Brain microvascular endothelial cell (primary cell): ENCODE measurements at regions not wholly inside any gene's neighbourhood (a gene's known extent, or its start where the extent isn't known, plus 50 kb on each side); places are given as distances from the start of the nearest gene placed in this dataset.

Source experiments
- DNase-seq: peaks from one replicate; pipeline ENCODE4 v3.0.0-alpha.2; 2020
- H3K27ac ChIP-seq: fragments of 250-450 bp; sonication (Bioruptor Pico); 2 replicates; pipeline ENCODE4 v1.5.1; 2020; ENCODE audit warnings: mild to moderate bottlenecking, moderate library complexity
- H3K27me3 ChIP-seq: fragments of 250-450 bp; sonication (Bioruptor Pico); replicated peaks from 2 replicates; pipeline ENCODE4 v1.5.1; 2020; ENCODE audit warnings: mild to moderate bottlenecking
- H3K36me3 ChIP-seq: fragments of 250-450 bp; sonication (Bioruptor Pico); replicated peaks from 2 replicates; pipeline ENCODE4 v1.5.1; 2020; ENCODE audit warnings: mild to moderate bottlenecking
- H3K4me3 ChIP-seq: 2 replicates; pipeline ENCODE4 v1.5.1; 2011; ENCODE audit warnings: low read depth, mild to moderate bottlenecking, control low read depth, low read length, moderate library complexity
- in situ Hi-C: cut with HindIII; loops from 2 replicates; pipeline ENCODE4 v1.10.0; 2017; ENCODE audit warnings: low sequenced_read_pairs, low pct_ligation_motif_present
- TF ChIP-seq, protein P1 (sequence below): IDR thresholded peaks from 2 replicates; pipeline ENCODE4 v1.5.1; 2011; ENCODE audit warnings: low read depth, mild to moderate bottlenecking, moderate library complexity, low read length, control low read depth, inconsistent platforms; ENCODE audit errors: missing control alignments

DNA sequence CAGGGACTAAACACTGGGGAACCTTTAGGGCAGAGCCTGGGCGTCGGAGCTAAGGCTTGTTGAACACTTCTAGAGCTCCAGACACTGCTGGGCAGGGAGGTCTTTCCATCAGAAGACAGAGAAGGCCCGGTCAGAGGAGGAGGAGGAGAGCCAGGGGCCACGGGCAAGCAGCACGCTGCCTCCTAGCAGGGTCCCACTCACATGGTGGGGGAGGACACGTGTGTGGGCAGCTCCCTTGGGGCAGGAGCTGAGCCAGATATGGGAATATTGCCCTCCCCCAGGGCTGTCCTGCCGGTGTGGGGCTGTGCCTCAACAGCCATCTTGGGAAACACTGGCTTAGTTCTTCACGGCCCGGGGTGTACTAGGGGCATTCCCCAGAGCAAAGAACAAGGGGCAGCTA lies 89.6 kb upstream of the TLE3 start:
- TF ChIP-seq, protein P1, sequence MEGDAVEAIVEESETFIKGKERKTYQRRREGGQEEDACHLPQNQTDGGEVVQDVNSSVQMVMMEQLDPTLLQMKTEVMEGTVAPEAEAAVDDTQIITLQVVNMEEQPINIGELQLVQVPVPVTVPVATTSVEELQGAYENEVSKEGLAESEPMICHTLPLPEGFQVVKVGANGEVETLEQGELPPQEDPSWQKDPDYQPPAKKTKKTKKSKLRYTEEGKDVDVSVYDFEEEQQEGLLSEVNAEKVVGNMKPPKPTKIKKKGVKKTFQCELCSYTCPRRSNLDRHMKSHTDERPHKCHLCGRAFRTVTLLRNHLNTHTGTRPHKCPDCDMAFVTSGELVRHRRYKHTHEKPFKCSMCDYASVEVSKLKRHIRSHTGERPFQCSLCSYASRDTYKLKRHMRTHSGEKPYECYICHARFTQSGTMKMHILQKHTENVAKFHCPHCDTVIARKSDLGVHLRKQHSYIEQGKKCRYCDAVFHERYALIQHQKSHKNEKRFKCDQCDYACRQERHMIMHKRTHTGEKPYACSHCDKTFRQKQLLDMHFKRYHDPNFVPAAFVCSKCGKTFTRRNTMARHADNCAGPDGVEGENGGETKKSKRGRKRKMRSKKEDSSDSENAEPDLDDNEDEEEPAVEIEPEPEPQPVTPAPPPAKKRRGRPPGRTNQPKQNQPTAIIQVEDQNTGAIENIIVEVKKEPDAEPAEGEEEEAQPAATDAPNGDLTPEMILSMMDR, result no peak
- DNase-seq, result no peak
- no peaks in the 10 kb centered on the region for H3K27me3 ChIP-seq
- no peaks in the 10 kb centered on the region for H3K36me3 ChIP-seq
- H3K27ac ChIP-seq, result no peak overlapping the region
- H3K4me3 ChIP-seq, result no peak overlapping the region
- in situ Hi-C loops, result no loop called here

DNA sequence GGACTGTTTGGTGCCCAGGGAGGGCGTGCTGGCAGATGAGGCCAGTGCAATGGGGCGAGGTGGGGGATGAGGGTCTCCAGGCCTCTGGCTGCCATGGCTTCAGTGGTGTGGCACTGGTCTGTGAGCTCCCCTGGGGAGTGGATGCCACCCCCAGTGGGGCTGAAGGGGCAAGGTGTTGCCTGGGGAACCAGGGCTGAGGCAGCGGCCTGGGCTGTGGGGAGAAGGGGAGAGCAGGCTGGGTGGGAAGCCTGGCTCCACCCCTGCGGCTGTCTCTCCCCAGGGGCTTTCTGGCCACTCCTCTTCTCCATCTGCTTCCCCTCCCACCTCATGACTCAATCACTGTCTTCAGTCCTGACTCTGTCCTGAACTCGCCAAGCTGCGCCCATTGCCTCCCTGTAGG lies 88.4 kb upstream of the TLE3 start:
- TF ChIP-seq, protein P1, result no peak
- no peaks in the 10 kb centered on the region for H3K36me3 ChIP-seq
- H3K27me3 ChIP-seq, result no peaks in the 10 kb centered on the region
- no peak overlapping the region for H3K27ac ChIP-seq
- DNase-seq, result peak; percentile 35
- in situ Hi-C loops, result no loop called here
- no peak overlapping the region for H3K4me3 ChIP-seq

DNA sequence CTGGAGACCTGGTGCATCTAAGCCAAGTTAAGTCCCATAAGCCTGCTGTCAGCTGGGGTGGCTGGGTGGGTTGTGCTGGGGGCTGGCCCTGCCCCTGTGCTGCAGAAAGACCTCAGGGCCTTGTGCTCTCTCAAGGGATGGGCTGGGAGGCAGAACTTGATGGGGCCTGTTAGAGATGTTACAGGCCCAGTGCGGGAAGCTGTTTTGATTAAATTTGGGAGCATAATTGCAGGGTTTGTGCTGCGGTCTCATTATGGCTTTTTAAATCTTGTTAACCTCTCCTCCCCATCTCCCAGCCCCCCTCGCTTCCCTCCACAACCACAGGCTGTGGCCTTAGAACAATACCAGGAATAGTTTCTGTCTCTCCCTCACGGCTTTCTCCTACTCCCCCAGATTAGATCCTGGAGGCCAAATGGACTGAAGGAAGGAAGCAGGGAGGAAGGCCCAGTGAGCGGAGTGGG lies 87.6 kb upstream of the TLE3 start:
- TF ChIP-seq, protein P1, result no peak
- DNase-seq, result no peak
- no peaks in the 10 kb centered on the region for H3K36me3 ChIP-seq
- H3K27ac ChIP-seq, result no peak overlapping the region
- H3K4me3 ChIP-seq, result no peak overlapping the region
- no peaks in the 10 kb centered on the region for H3K27me3 ChIP-seq
- in situ Hi-C loops, result no loop called here

DNA sequence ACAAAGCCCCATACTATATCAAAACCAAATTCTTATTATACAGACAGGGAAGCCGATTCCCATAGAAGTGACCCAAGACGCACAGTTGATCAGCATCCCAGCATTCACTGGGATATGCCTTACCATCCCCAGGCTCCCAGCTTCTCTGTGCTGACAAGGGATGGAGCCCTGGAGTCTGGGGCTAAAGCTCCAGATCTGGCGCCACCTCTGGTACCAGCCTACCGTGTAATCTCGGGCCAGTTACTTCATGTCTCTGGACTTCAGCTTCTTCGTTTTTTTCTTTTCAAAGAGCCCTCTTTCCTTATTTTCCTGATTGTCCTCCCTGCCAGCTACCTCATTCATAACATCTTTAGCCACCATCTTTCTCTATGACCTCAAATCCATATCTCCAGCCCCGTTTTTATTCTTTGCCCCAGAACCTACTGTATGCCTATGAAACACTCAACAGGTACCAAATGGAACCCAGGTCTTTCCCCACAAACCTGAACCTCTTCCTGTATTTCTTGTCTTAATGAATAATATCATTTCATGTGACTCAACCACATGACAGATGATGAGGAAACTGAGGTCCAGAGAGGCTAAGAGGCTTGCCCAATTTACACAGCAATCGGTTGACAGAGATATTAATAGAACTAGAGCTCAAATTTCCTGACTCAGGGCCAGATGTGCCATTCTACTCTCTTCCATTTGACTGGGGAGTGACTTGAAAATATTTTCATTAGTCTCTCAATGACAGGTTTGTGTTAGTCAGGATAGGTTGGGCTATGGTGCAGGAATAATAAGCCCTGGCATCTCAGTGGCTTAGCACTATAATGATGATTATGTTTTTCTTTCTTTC lies 85.4 kb upstream of the TLE3 start:
- Histone ChIP-seq H3K4me3 (no peak overlapping the region), H3K36me3 (no peaks in the 10 kb centered on the region), H3K27ac (no peak overlapping the region), H3K27me3 (no peaks in the 10 kb centered on the region)
- TF ChIP-seq, protein P1, result no peak
- no peak for DNase-seq
- in situ Hi-C loops, result no loop called here

DNA sequence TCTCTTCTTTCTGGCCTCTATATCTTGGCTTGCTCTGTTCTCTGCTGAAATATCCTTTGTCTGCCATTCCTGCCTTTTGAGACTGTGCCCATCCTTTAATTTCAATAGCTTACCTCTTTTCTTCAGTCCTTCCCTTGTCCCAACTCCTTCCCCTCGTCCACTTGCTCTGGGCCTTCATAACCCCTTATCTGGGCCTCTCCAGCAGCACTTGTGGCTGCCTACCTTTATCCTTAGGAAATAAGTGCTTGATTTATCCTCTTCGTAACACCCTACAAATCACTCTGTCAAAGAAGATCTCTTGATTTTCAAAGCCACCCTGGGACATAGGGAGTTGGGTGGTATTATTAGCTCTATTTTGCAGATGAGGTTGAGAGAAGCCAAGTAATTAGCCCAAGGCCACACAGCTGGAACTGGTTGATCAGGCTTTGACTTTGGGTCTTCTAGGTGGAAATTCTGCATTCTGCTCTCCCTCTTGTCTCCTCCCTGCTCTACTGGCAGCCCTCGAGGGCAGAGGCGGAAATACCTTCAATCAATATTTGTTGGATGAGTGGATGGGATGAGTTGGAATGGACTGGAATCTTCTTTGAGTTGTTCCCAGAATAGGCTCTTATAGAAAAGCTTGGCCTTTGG lies 84.0 kb upstream of the TLE3 start:
- no peak for DNase-seq
- no peak overlapping the region for H3K27ac ChIP-seq
- H3K4me3 ChIP-seq, result no peak overlapping the region
- no peaks in the 10 kb centered on the region for H3K36me3 ChIP-seq
- no peaks in the 10 kb centered on the region for H3K27me3 ChIP-seq
- TF ChIP-seq, protein P1, result no peak
- in situ Hi-C loops, result no loop called here
